GM19035 (cell line): ENCODE measurements at regions not wholly inside any gene's neighbourhood (a gene's known extent, or its start where the extent isn't known, plus 50 kb on each side); places are given as distances from the start of the nearest gene placed in this dataset.
"Not testable (repeated sequence)": the region's sequence is repeated elsewhere in the genome, so short reads cannot be mapped to it uniquely, and the experiment has no call there.

Experiments
- ATAC-seq: cut with Tn5 transposase; IDR thresholded peaks from one replicate; pipeline ENCODE4 v1.9.1; 2021; ENCODE audit not compliant: unreplicated experiment

DNA sequence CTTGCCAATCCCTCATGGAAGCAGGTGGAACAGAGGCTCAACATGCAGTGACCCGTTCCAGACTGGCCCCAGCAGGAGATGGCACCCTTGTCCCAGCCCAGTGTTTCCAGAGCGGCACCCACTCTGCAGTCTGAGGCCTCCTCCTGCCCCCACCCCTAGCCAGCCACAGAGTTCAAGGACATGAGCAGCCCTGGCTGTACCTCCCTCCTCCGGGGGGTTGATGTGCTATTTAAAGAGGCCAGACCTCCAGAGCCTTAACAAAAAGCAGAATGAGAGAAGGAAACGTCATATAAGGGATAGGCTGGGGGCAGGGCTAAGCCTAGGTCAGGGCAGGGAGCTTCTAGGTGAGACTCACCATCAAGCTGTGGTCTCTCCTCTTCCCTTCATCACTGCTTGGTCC lies 115.7 kb upstream of the NANOS1 start:
- no peak for ATAC-seq

DNA sequence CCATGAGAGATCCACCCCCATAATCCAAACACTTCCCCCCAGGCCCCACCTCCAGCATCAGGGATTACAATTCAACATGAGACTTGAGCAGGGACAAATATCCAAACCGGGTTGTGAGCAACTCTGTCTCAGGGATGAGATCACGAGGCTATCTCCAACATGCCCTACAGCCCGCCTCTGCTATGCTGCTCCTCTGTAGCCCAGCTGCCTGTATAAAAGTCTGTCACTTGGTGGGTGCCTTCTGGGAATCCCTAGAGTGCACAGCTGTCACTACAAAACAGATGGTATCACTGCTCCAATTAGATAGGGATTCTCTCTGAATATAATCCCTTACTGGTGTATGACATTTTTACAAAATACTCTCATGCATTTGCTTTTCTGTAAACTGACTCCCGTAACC lies 114.9 kb upstream of the NANOS1 start:
- no peak for ATAC-seq

DNA sequence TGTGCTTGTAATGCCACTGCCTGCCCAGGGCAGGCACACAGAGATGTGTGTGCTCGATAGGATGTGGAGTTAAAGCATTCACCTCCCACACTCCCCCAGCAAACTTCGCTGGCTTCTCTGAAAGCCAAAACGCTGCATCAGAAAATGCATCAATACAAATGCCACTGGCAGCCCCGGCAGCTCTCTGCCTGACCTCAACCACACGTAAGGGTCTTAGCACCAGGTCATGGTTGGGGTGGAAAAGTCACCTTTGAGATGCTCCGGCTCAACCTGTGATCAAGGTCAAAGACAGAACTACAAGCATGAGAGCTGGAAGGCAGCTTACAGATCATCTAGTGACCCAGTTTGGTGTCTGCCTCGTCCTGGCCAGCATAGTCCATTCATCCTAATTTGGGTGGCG lies 114.4 kb upstream of the NANOS1 start:
- no peak for ATAC-seq

DNA sequence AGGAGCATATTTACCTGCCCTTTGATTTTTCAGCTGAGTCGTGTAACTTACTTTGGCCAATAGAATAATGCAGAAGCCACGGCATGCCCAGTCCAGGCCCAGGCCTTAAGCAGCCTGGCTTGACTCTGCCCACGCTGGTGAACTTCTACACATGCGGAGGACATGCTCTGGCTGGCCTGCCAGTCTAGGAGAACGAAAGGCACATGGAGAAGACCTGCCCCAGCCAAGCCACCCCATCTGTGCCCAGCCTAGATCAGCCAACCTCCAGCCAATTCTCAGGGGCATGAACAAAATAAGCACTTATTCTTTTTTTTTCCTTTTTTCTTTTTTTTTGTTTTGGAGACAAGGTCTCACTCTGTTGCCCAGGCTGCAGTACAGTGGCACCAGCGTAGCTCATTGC lies 112.7 kb upstream of the NANOS1 start:
- ATAC-seq = no peak

DNA sequence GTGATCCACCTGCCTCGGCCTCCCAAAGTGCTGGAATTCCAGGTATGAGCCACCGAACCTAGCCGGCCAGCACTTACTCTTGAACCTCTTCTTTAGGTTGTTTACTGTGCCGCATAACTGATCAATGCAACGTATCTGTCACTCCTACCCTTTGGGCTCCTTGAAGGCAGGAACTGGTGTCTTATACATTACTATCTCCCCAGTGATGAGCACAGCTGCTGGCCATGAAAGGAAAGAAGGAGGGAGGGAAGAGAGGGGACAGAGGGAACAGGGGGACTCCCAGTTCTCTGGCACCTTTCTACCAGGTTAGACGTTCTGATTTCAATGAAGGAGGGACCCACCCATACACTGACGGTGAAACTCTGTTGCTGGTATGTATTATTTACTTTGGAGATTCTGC lies 111.8 kb upstream of the NANOS1 start:
- no peak for ATAC-seq

DNA sequence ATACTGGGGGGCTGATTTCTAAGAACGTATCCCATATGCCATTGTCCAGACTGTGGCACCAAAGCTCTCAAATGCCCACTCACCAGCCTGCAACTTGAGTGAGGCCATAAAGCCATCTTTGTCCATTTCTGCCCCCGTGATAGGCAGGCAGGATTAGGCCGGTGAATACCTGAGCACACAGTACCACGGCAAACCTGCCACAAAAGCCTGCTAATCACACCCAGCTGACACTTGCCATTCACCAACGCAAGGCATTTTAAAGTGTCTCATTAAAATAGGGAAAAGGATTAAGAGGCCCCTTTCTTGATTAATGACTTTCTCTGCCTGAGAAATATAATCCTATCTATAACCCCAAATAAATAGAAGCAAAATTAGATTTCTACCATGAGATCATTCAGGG lies 111.4 kb upstream of the NANOS1 start:
- ATAC-seq = no peak

DNA sequence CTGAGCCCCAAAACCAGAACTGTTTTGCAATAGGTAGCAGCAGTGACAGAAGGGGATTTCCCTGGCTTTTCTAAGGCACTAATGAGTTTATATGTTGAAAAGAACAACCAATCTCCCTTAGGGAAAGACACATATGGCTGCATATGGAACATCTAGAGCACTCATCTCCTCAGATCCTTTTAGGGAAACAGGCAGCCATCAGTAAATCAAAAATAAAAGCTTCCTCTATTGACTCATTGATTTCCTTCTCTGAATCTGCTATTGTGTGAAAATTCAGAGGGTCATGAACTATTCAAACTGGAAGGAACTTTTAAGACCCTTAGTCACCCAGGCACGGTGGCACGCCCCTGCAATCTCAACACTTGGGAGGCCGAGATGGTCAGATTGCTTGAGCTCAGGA lies 110.9 kb upstream of the NANOS1 start:
- no peak for ATAC-seq

DNA sequence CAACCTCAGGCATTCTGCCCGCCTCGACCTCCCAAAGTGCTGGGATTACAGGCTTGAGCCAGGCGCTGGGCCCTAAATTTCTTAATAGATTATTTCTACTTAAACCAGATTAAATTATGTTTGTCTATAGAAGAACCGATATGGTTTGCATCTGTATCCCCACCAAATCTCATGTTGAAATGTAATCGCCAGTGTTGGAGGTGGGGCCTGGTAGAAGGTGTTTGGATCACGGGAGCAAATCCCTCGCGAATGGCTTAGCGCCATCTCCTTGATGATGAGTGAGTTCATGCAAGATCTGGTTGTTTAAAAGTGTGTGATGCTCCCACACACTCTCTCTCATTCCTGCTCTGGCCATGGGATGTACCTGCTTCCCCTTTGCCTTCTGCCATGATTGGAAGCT lies 109.3 kb upstream of the NANOS1 start:
- no peak for ATAC-seq

DNA sequence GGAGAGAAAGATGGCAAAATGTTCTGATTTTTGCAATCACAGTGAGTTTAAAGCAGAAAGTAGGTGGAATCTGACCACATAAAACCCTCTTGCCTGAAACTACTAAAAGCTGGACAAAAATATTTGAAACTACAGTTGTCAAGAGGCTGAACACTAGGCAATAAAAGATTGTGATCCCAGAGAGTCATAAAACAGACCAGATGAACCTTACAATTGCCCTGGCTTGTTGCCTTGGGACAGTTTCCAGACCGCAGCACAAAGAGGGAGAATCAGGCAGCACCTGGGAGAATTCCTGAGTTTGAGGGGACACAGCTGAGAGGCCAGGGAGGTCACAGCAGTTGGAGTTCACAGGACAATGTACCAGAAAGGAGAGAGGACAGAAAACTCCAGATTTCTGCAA lies 107.3 kb upstream of the NANOS1 start:
- no peak for ATAC-seq

DNA sequence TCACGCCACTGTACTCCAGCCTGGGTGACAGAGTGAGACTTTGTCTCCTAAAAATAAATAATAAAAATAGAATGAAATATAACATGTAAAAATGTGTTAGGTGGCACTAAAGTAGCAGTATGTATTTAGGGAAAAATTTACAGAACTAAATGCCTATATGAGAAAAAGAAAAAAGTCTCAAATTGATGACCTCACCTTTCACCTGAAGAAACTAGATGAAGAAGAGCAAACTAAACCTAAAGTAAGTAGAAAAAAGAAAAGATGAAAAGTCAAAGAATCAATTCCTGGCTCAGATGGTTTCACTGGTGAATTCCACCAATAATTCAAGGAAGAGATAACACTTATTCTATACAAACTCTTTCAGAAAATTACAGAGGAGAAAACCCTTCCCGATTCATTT lies 106.5 kb upstream of the NANOS1 start:
- no peak for ATAC-seq

DNA sequence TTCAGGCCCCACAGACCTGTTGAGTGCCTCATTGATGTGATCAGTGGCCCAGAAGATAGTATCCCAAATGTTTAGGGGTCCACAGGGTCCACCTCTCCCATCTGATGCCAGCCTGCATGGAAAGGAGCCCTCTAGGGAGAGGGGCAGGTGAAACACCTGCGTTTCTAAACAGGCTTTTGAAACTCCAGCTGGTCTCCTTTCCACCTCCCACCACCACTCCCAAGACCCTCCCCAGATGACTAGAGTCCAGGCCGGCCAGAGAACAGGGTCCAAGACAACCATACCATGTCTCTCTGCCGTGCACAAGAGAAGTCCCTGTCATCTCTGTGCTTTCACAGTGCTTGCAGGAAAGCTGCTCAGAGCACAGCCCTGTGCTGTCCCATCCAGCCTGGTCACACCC lies 105.0 kb upstream of the NANOS1 start:
- no peak for ATAC-seq

DNA sequence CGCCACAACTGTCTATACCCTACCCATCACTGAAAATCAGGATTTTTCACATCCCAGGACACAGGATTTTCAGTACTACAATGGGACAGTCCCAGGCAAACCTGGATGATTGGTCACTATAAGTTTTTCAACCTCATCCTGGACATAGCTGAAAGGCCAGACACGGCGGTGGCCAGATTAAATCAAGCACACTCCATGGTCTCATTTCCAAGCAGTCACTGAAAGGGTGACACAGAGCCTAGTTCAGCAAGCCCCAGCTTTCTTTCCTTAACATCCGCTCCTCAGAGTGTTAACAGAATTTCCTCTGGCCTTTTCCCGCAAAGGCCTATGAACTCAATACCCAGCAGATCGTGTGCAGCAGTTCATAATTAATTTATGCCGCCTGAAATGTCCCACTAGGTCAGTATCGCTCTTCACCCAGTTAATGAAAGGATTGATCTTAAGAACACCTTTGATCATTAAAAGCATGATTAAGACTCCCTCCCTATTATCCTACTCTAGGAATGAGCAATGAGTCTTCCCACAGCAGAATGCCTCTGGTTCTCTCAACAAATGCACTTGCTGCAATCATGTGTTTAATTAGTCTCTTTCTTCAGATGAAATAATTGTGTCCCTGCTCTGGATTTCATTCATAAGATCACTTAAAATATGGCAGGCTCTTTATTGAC lies 104.0 kb upstream of the NANOS1 start:
- no peak for ATAC-seq

DNA sequence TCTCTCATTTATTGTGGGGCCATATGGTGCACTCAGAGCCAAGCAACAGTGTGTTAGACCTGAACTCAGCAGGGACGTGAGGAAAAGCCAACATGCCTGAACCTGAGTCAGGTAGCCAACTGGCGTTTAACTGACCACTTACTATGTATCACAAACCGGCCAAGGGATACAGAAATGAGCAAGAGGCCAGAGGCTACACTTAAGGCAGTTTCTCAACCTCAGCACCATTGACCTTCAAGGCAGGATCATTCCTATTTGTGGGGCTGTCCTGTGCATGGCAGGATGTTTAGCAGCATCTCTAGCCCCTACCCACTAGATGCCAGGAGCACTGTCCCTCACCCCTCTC lies 103.5 kb upstream of the NANOS1 start:
- ATAC-seq = no peak

DNA sequence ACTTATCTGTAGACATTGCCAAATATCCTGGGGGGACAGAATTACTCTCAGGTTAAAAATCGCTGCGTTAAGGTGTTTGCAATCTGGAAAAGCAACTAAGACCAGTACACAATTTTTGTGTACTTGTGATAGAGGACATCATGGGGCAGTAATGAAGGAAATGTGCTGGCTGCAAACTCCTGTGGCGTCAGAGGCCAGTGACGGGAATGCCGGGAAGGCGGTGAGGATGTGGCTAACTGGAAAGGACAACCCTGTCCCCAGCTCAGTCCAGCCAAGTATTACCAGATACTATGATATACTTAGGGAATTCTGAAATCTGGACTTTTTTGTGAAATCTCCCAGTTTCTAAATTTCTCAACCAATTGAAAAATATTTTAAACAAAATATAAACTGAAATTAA lies 103.1 kb upstream of the NANOS1 start:
- no peak for ATAC-seq

DNA sequence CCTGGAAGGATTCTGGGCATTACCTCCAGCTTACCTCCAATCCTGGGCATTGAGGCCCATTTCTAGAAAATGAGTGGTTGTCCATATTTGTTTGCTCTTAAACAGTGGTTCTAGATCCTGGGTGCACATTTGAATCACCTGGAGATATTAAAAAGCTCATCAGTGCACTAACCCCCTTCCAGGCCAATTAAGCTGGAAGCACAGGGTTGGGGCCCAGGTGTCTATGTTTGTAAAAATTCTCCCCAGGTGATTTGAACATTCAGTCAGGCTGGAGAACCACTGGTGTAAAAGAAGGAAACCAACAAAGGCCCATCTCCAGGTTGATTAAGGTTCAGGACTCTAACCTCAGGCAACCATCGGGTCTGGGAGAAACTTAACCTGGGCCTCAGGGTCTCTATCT lies 102.6 kb upstream of the NANOS1 start:
- no peak for ATAC-seq

DNA sequence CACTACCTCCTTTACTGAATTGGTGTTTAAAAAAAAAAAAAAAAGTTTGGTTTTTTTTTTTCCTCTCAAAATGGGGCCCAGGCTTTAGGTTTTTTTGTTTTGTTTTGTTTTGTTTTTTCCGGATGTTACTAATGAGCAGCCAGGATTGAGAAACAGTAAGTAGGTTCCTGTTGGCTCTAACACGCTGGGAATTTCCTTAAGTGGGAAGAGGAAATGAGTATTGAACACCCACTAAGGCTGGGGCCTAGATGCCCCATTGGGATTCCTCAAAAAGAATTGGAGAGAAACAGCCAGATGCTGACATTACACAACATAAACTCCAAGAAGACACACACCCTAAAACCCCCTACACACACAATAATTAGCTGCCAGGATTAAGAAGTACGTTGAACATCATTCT lies 102.2 kb upstream of the NANOS1 start:
- no peak for ATAC-seq

DNA sequence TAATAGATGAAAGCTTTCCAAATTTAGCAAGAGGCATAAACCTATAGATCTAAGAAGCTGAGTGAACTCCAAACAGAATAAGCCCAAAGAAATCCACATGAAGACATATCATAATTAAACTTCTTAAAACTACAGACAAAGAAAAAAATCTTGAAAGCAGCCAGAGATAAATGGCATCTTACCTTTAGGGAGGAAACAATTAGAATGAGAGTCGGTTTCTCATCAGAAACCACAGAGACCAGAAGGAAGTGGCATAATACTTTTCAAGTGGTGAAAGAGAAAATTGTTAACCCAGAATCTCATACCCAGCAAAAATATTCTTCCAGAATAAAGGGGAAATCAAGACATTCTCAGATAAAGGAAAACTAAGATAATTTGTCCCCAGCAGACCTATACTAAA lies 98.9 kb upstream of the NANOS1 start:
- ATAC-seq = no peak

DNA sequence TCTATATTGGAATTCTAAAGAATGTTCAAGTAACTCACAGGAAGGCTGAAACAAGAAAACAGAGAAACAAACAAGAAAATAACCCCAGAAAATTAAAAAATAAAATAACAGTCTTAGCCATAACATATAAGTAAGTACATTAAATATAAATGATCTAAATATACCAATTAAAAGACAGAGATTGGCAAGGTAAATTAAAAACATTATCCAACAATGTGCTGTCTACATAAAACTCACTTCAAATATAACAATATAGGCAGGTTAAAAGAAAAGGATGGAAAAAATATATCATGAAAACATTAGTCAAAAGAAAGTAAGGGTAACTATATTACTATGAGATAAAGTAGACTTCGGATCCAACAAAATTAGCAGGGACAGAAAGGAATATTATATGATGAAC lies 98.1 kb upstream of the NANOS1 start:
- no peak for ATAC-seq

DNA sequence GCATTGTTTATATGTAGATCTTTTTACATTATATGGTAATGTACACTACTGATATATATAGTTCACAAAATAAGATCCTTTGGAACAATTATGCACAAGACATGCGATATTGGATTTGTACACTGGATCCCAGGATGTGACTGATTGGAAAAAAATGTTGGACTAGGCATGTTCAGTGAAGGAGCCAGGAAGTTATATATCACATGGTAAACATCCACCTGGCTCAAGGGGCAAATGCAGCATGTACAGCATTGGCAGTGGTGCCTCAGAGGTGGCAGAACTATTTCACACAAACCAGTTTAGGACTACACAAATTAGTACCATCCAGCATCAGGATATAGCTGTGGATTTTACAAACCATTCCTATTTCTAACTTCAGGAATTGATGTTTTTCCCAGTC lies 97.4 kb upstream of the NANOS1 start:
- not testable (repeated sequence) for ATAC-seq

DNA sequence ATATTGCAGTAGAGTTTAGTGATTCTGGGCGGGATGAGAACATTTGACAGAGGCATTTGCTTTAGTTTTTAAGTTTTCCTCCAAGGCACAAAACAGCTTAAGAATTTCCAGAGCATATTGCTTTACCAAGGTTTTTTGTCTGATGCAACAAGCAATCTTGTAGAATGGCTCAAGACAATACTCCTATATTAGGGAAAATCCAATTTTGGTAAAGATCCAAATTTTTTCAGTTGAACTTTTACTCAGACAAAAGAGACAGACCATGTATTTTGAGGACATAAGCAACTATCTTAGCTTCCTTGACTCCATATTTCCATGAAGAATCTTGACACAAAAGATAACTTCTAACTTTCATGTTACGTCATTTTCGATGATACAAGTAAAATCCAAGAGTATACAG lies 92.3 kb upstream of the NANOS1 start:
- no peak for ATAC-seq

DNA sequence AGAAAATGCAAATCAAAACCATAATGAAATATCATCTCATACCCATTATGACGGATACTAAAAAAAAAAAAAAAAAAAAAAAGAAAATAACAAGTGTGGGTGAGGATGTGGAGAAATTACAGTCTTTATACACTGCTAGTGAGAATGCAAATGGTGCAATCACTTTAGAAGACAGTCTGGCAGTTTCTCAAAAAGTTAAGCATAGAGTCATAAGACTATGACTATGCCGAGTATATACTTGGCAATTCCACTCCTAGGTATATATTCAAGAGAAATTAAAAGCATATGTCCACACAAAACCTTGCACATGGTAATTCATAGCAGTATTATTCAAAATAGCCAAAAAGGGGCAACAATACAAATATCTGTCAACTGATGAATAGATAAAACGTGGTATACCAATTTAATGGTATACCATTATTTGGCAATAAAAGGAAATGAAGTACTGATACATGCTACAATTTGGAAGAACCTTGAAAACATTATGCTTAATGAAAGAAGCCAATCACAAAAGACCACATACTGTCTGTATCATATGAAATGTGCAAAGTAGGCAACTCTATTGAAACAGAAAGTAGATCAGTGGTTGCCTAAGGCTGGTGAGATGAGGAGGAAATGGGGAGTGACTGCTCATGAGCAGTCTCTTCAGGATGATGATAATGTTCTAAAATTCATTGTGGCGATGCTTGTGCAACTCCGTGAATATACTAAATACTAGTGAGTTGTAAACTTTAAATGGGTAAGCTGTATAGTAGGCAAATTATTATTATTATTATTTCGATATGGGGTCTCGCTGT lies 90.1 kb upstream of the NANOS1 start:
- no peak for ATAC-seq

DNA sequence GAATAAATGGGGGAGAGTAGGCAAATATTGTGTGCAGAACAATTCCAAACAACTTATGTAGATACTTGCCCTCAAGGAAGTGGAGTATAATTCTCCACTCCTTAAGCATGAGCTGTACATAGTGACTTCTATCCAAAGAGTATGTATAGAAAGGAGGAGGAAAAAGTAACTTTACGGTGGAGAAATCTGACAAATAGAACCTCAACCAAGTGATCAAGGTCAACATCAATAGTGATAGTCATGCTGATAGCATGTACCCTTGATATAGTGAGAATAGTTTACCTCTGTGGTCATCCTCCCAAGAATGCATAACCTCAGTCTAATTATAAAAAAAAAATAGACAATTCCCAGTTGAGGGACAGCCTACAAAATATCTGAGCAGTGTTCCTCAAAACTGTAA lies 89.1 kb upstream of the NANOS1 start:
- no peak for ATAC-seq

DNA sequence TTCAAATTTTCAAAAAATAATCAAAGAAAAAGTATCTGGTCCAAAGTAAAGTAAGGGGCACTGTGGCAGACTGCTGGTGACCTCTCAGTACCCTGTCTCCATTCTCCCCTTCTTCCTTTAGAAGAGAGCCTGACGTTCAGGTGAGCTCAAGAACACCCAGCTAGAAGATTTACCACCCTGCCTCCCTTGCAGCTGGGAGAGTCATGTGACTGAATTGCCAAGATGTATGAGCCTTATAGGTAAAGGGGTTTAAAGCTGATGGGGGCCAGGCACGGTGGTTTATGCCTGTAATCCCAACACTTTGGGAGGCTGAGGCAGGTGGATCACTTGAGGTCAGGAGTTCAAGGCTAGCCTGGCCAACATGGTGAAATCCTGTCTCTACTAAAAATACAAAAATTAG lies 86.3 kb upstream of the NANOS1 start:
- ATAC-seq = no peak
